ENCODE measurements at regions not wholly inside any gene's neighbourhood (a gene's known extent, or its start where the extent isn't known, plus 50 kb on each side); places are given as distances from the start of the nearest gene placed in this dataset.

DNA sequence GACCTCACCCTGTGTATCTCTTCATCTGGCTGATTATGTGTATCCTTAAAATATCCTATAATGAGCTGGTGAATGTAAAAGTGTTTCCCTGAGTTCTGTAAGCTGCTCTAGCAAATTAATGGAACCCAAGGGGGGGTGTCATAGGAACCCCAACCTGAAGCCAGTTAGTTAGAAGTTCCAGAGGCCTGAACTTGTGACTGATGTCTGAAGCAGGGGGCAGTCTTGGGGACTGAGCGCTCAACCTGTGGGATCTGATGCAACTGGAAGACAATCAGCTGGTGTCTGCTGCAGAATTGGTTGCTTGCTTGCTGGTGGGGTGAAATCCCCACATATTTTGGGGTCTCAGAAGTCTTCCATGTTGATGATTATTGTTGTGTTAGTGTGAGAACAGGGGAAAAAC is 75.7 kb upstream of the NKD1 start:
- TF ChIP-seq CTCF (conservative IDR thresholded peaks at IDR 0.05; ENCODE audit: low read depth in 2 of 2) (no peak), EZH2 (IDR thresholded peaks at IDR 0.05; ENCODE audit: low read depth, unreplicated experiment) (no peak), POLR2AphosphoS5 (IDR thresholded peaks at IDR 0.05; ENCODE audit: low read depth) (no peak), EZH2phosphoT487 (IDR thresholded peaks at IDR 0.05; ENCODE audit: unreplicated experiment) (no peak), REST (IDR thresholded peaks at IDR 0.05; ENCODE audit: unreplicated experiment) (no peak), STAT1 (IDR thresholded peaks at IDR 0.05; ENCODE audit: unreplicated experiment) (no peak), CREB1 (CRISPR knock-in tag; IDR thresholded peaks at IDR 0.05; ENCODE audit: low read depth) (no peak), NANOG (IDR thresholded peaks at IDR 0.05; ENCODE audit: borderline replicate concordance) (no peak), JUNB (IDR thresholded peaks at IDR 0.05; ENCODE audit: unreplicated experiment) (no peak), ZNF331 (CRISPR knock-in tag; IDR thresholded peaks at IDR 0.05; ENCODE audit: low read depth) (no peak), ZNF114 (CRISPR knock-in tag; IDR thresholded peaks at IDR 0.05) (no peak)
- TF ChIP-seq, protein P1, sequence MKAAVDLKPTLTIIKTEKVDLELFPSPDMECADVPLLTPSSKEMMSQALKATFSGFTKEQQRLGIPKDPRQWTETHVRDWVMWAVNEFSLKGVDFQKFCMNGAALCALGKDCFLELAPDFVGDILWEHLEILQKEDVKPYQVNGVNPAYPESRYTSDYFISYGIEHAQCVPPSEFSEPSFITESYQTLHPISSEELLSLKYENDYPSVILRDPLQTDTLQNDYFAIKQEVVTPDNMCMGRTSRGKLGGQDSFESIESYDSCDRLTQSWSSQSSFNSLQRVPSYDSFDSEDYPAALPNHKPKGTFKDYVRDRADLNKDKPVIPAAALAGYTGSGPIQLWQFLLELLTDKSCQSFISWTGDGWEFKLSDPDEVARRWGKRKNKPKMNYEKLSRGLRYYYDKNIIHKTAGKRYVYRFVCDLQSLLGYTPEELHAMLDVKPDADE (IDR thresholded peaks at IDR 0.05), result no peak

Data from GM23338 (cell line).